ENCODE measurements at regions not wholly inside any gene's neighbourhood (a gene's known extent, or its start where the extent isn't known, plus 50 kb on each side); places are given as distances from the start of the nearest gene placed in this dataset.

DNA sequence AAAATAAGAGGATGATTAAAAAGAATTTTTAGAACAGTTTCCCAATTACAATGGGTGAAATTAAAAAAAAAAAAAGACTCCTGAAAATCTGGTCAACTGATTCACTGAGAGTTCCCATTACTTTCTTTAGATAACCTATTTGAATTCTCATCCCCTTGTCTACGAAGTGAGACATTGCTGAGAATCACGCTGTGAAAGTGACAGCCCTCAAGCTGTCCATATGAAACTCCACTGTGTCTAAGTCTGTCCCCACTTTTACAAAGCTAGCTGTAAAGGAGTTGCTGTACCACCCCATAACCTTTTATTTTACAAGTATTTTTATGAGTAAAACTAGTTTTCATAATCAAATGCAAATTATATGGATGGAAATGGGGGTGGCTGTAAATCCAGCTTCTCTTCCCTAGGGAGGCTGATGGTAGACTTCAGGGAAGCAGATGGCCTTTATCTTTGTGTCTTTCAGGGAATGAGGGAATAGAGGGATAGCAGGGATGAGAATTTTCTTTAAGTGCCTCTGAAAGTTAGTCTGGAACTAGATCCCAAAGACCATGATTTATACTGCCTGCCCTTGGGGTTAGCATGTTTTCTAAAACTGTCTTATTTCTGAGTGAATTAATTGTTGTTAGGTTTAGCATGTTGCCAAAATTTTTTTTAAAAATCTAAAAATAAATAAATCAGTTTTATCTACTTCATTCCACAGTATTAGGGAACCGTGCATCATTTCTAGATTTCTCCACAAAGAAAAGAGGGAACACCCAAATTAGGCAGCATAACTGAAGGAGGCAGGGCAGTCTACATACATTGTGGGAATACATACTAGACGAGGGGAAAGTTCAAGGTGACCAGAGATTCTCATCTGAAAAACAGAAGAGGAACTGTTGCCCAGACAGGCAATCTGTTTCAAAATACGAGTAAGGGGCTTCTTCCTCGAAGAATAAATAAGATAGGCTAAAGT is 1219.1 kb downstream of the UQCRFS1 start:
- H3K27me3 ChIP-seq: no peaks in the 10 kb centered on the region
- DNase-seq (no peak), ATAC-seq (no peak)
- intact Hi-C loops (cut with DNase I; ENCODE audit: low total_unique reads) (no loop called here), in situ Hi-C loops (cut with MboI; ENCODE audit: low sequenced_read_pairs in 4 of 4) (no loop called here)
- no peaks in the 10 kb centered on the region for H3K9me3 ChIP-seq
- no peak overlapping the region for H3K27ac ChIP-seq
- TF ChIP-seq, protein P1, sequence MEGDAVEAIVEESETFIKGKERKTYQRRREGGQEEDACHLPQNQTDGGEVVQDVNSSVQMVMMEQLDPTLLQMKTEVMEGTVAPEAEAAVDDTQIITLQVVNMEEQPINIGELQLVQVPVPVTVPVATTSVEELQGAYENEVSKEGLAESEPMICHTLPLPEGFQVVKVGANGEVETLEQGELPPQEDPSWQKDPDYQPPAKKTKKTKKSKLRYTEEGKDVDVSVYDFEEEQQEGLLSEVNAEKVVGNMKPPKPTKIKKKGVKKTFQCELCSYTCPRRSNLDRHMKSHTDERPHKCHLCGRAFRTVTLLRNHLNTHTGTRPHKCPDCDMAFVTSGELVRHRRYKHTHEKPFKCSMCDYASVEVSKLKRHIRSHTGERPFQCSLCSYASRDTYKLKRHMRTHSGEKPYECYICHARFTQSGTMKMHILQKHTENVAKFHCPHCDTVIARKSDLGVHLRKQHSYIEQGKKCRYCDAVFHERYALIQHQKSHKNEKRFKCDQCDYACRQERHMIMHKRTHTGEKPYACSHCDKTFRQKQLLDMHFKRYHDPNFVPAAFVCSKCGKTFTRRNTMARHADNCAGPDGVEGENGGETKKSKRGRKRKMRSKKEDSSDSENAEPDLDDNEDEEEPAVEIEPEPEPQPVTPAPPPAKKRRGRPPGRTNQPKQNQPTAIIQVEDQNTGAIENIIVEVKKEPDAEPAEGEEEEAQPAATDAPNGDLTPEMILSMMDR (IDR thresholded peaks at IDR 0.05 in 4 of 5, conservative IDR thresholded peaks at IDR 0.05 in 1 of 5): no peak
- no peak for TF ChIP-seq POLR2A (IDR thresholded peaks at IDR 0.05)
- no peaks in the 10 kb centered on the region for H3K4me1 ChIP-seq
- H3K4me3 ChIP-seq: no peak overlapping the region
- H3K36me3 ChIP-seq: no peaks in the 10 kb centered on the region

DNA sequence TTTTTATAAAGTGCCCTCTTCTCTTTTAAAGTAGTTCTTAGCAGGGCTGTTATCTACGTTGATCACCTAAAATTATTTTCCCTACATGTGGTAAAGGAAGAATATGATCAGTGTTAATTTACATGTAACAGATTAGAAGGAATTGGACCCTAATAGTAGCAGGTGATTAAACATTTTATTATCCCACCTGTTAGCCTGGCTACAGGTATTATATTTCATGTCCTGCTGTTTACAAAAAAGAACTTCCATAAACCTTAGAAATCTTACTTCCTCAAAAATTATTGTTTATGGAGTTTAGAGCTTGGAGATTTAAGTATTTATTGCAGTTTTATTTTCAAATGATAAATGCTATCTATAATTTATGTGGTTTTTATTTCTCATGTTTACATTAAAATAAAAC is 1226.7 kb downstream of the UQCRFS1 start:
- Histone ChIP-seq H3K9me3 (no peaks in the 10 kb centered on the region), H3K4me3 (no peak overlapping the region), H3K27ac (no peak overlapping the region), H3K36me3 (no peaks in the 10 kb centered on the region), H3K4me1 (no peaks in the 10 kb centered on the region), H3K27me3 (no peaks in the 10 kb centered on the region)
- ATAC-seq: no peak
- DNase-seq: no peak
- in situ Hi-C loops (cut with MboI; ENCODE audit: low sequenced_read_pairs in 4 of 4) (no loop called here), intact Hi-C loops (cut with DNase I; ENCODE audit: low total_unique reads) (no loop called here)
- TF ChIP-seq POLR2A (IDR thresholded peaks at IDR 0.05): no peak
- TF ChIP-seq, protein P1 (IDR thresholded peaks at IDR 0.05 in 4 of 5, conservative IDR thresholded peaks at IDR 0.05 in 1 of 5): no peak

DNA sequence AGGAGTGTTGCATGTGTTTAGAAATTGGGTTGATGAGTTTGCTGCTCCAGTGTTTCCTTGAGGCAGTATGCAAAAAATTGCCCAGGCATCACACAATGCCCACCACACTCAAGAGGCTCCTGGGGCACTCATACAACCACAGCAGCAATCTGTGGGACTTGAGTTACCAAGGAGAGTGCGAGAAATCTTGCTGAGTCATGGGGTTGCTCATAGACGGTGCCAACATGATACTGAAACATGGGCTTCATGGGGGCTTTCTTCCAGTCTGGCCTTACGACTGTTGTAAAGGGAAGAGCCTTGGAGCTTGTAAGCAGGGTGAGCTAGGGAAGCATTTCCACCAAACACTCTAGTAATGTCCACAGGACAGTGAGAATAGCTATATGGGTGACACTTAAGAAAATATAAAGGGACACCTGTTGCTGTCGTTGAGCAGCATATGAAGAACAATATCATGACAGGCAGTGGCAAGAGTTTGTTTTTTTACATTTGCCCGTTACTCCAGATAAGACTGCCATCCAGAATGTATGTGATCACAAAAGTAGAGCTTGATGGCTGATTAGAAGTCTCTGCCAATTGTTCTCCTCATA is 1237.4 kb downstream of the UQCRFS1 start:
- DNase-seq (no peak), ATAC-seq (no peak)
- H3K27ac ChIP-seq: no peak overlapping the region
- no peak overlapping the region for H3K4me3 ChIP-seq
- no peaks in the 10 kb centered on the region for H3K9me3 ChIP-seq
- H3K4me1 ChIP-seq: no peaks in the 10 kb centered on the region
- H3K27me3 ChIP-seq: no peaks in the 10 kb centered on the region
- in situ Hi-C loops (cut with MboI; ENCODE audit: low sequenced_read_pairs in 4 of 4): no loop called here
- TF ChIP-seq, protein P1 (IDR thresholded peaks at IDR 0.05 in 4 of 5, conservative IDR thresholded peaks at IDR 0.05 in 1 of 5): no peak
- TF ChIP-seq POLR2A (IDR thresholded peaks at IDR 0.05): no peak
- intact Hi-C loops (cut with DNase I; ENCODE audit: low total_unique reads): no loop called here
- H3K36me3 ChIP-seq: no peaks in the 10 kb centered on the region

DNA sequence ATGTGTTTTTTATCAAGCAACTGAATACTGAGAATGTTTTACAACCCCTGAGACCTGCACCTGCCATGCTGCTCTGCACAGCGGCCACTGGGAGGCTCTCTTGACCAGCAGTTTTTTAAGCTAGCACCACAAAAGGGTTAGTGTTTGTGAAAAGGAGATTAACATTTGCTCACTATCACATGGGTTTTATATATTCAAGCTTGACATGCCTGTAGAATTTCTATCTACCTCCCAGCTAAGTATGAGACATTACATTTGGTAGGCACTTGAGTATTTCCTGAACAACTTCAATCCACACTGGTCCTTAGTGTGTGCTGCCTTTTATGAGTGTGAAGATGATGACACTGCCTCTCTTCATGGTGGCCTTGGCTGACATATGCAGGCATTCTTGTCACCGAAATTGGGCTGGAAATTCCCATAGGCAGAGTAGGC is 1238.9 kb downstream of the UQCRFS1 start:
- Histone ChIP-seq H3K27ac (no peak overlapping the region), H3K4me1 (no peaks in the 10 kb centered on the region), H3K27me3 (no peaks in the 10 kb centered on the region), H3K36me3 (no peaks in the 10 kb centered on the region), H3K4me3 (no peak overlapping the region), H3K9me3 (no peaks in the 10 kb centered on the region)
- TF ChIP-seq, protein P1 (IDR thresholded peaks at IDR 0.05 in 4 of 5, conservative IDR thresholded peaks at IDR 0.05 in 1 of 5): no peak
- TF ChIP-seq POLR2A (IDR thresholded peaks at IDR 0.05): no peak
- in situ Hi-C loops (cut with MboI; ENCODE audit: low sequenced_read_pairs in 4 of 4) (loop anchor here in 1 of 4 donors (25.0 kb wide), 1 partner anchor 738 kb away; no protein-coding TSS in a partner anchor), intact Hi-C loops (cut with DNase I; ENCODE audit: low total_unique reads) (no loop called here)
- ATAC-seq (no peak), DNase-seq (no peak)

Data from gastrocnemius medialis (tissue), 4 donors.